Neural cell (in vitro differentiated cells): ENCODE measurements at regions not wholly inside any gene's neighbourhood (a gene's known extent, or its start where the extent isn't known, plus 50 kb on each side); places are given as distances from the start of the nearest gene placed in this dataset.

ENCODE experiments used
- H2AFZ ChIP-seq: fragments of 200-600, 300-800 bp; sonication (generic), shearing (Covaris generic); 2 replicates; pipeline ENCODE4 v1.6.0; 2014; ENCODE audit warnings: low read depth, mild to moderate bottlenecking, antibody characterized with exemption, low read length, moderate library complexity
- H3F3A ChIP-seq: fragments of 200-600 bp; shearing (Covaris generic); 2 replicates; pipeline ENCODE4 v1.6.1; 2016; ENCODE audit warnings: mild to moderate bottlenecking, moderate library complexity, mixed read lengths, antibody characterized with exemption, low read length; ENCODE audit not compliant: insufficient read depth, poor library complexity, severe bottlenecking
- H3K27ac ChIP-seq: fragments of 200-600, 300-800 bp; sonication (generic), shearing (Covaris generic); 2 replicates; pipeline ENCODE4 v1.5.1; 2014; ENCODE audit warnings: mild to moderate bottlenecking, low read length, moderate library complexity
- H3K27me3 ChIP-seq: fragments of 300-800, 200-600 bp; sonication (generic), shearing (Covaris generic); 2 replicates; pipeline ENCODE4 v1.6.0; 2014; ENCODE audit warnings: mild to moderate bottlenecking, low read depth, low read length, moderate library complexity; ENCODE audit not compliant: insufficient read depth
- H3K36me3 ChIP-seq: fragments of 300-800, 200-600 bp; sonication (generic), shearing (Covaris generic); 2 replicates; pipeline ENCODE4 v1.5.1; 2014; ENCODE audit warnings: mild to moderate bottlenecking, antibody characterized with exemption, low read length, moderate library complexity; ENCODE audit not compliant: insufficient read depth
- H3K4me2 ChIP-seq: fragments of 300-800, 200-600 bp; sonication (generic), shearing (Covaris generic); 2 replicates; pipeline ENCODE4 v1.6.0; 2014; ENCODE audit warnings: mild to moderate bottlenecking, low read length
- H3K4me3 ChIP-seq: fragments of 300-800, 200-600 bp; sonication (generic), shearing (Covaris generic); 2 replicates; pipeline ENCODE4 v1.5.1; 2014; ENCODE audit warnings: mild to moderate bottlenecking, low read length, moderate library complexity
- H3K79me2 ChIP-seq: fragments of 200-600 bp; shearing (Covaris generic); replicated peaks from 2 replicates; pipeline ENCODE4 v1.6.0; 2014; ENCODE audit warnings: mild to moderate bottlenecking, low read length, moderate library complexity; ENCODE audit not compliant: insufficient read depth
- H3K9ac ChIP-seq: fragments of 300-800, 200-600 bp; sonication (generic), shearing (Covaris generic); 2 replicates; pipeline ENCODE4 v1.6.1; 2016; ENCODE audit warnings: mild to moderate bottlenecking, low read length, mixed read lengths
- H3K9me2 ChIP-seq: fragments of 200-600 bp; shearing (Covaris generic); 2 replicates; pipeline ENCODE4 v1.6.1; 2016; ENCODE audit warnings: mild to moderate bottlenecking, low read length, mixed read lengths; ENCODE audit not compliant: insufficient read depth
- H3K9me3 ChIP-seq: fragments of 200-600, 300-800 bp; sonication (generic), shearing (Covaris generic); 2 replicates; pipeline ENCODE4 v1.6.1; 2016; ENCODE audit warnings: mild to moderate bottlenecking, mixed run types, low read length, moderate library complexity, mixed read lengths
- H4K20me1 ChIP-seq: fragments of 200-600 bp; shearing (Covaris generic); 2 replicates; pipeline ENCODE4 v1.6.1; 2016; ENCODE audit warnings: mild to moderate bottlenecking, mixed run types; ENCODE audit not compliant: insufficient read depth
- CTCF ChIP-seq: fragments of 450-650 bp; IDR thresholded peaks from 2 replicates; pipeline ENCODE4 v1.5.1; 2014; ENCODE audit warnings: antibody characterized with exemption, mild to moderate bottlenecking, moderate library complexity; ENCODE audit not compliant: poor library complexity, severe bottlenecking
- EP300 ChIP-seq: fragments of 450-650 bp; conservative IDR thresholded peaks from 2 replicates; pipeline ENCODE4 v1.6.1; 2014; ENCODE audit warnings: antibody characterized with exemption, mild to moderate bottlenecking, moderate library complexity; ENCODE audit not compliant: poor library complexity, severe bottlenecking
- EZH2 ChIP-seq: fragments of 200-600, 300-800 bp; shearing (Covaris generic), sonication (generic); IDR thresholded peaks from 2 replicates; pipeline ENCODE4 v1.6.1; 2014; ENCODE audit warnings: antibody characterized with exemption, low read length, borderline replicate concordance, mild to moderate bottlenecking; ENCODE audit not compliant: insufficient read depth, poor library complexity, severe bottlenecking
- MXI1 ChIP-seq: fragments of 450-650 bp; conservative IDR thresholded peaks from 2 replicates; pipeline ENCODE4 v1.6.1; 2014; ENCODE audit warnings: antibody characterized with exemption, mild to moderate bottlenecking; ENCODE audit not compliant: poor library complexity, severe bottlenecking
- POLR2AphosphoS5 ChIP-seq: IDR thresholded peaks from 2 replicates; pipeline ENCODE4 v1.6.1; 2012
- RAD21 ChIP-seq: fragments of 450-650 bp; conservative IDR thresholded peaks from 2 replicates; pipeline ENCODE4 v1.6.1; 2014; ENCODE audit warnings: antibody characterized with exemption, mild to moderate bottlenecking, moderate library complexity
- REST ChIP-seq: IDR thresholded peaks from 2 replicates; pipeline ENCODE4 v1.6.1; 2012; ENCODE audit warnings: borderline replicate concordance
- SMC3 ChIP-seq: fragments of 450-650 bp; conservative IDR thresholded peaks from 2 replicates; pipeline ENCODE4 v1.6.1; 2014; ENCODE audit warnings: antibody characterized with exemption, mild to moderate bottlenecking, moderate library complexity; ENCODE audit not compliant: poor library complexity
- TAF1 ChIP-seq: IDR thresholded peaks from 2 replicates; pipeline ENCODE4 v1.6.1; 2012; ENCODE audit warnings: low read depth

GRCh38 chr11:33531743-33532181, 168.9 kb downstream of the C11orf91 start:
- Histone ChIP-seq H3K36me3 (no peaks in the 10 kb centered on the region), H3K4me2 (no peak overlapping the region), H3K27ac (no peak overlapping the region), H3K4me3 (no peak overlapping the region), H3F3A (no peaks in the 10 kb centered on the region), H3K9ac (no peak overlapping the region), H2AFZ (no peak overlapping the region), H4K20me1 (no peaks in the 10 kb centered on the region), H3K79me2 (no peaks in the 10 kb centered on the region), H3K9me3 (no peaks in the 10 kb centered on the region), H3K27me3 (no peaks in the 10 kb centered on the region), H3K9me2 (no peaks in the 10 kb centered on the region)
- TF ChIP-seq EP300 = no peak
- no peak for TF ChIP-seq SMC3
- TF ChIP-seq POLR2AphosphoS5 = no peak
- no peak for TF ChIP-seq EZH2
- TF ChIP-seq CTCF = no peak
- TF ChIP-seq RAD21 = no peak
- TF ChIP-seq TAF1 = no peak
- TF ChIP-seq REST = no peak
- TF ChIP-seq MXI1 = no peak

- no peak overlapping the region for H3K4me2 ChIP-seq
- no peak overlapping the region for H3K4me3 ChIP-seq
These were observed 169.8 kb downstream of the C11orf91 start for GRCh38 chr11:33530815-33531214.

More at GRCh38 chr11:33530815-33531214, 169.8 kb downstream of the C11orf91 start:
- TF ChIP-seq CTCF (no peak), SMC3 (no peak), RAD21 (no peak), EZH2 (no peak), MXI1 (no peak), REST (no peak), POLR2AphosphoS5 (no peak), EP300 (no peak), TAF1 (no peak)
- Histone ChIP-seq H3K79me2 (no peaks in the 10 kb centered on the region), H4K20me1 (no peaks in the 10 kb centered on the region), H2AFZ (no peak overlapping the region), H3K9me2 (no peaks in the 10 kb centered on the region), H3K27me3 (no peaks in the 10 kb centered on the region), H3K27ac (no peak overlapping the region), H3K9ac (no peak overlapping the region), H3K36me3 (no peaks in the 10 kb centered on the region), H3K9me3 (no peaks in the 10 kb centered on the region), H3F3A (no peaks in the 10 kb centered on the region)
